Transverse colon (tissue), 4 donors: ENCODE measurements at regions not wholly inside any gene's neighbourhood (a gene's known extent, or its start where the extent isn't known, plus 50 kb on each side); places are given as distances from the start of the nearest gene placed in this dataset.

Experiments
- EP300 ChIP-seq: sonication (generic); formaldehyde crosslinking; IDR thresholded peaks from one replicate; pipeline ENCODE4 v1.6.1; 2017; ENCODE audit warnings: antibody characterized with exemption, low read depth
- POLR2A ChIP-seq: fragments of 450-650 bp; IDR thresholded peaks from one replicate; pipeline ENCODE4 v1.6.1; 2016; ENCODE audit warnings: antibody characterized with exemption, mild to moderate bottlenecking, moderate library complexity
- POLR2AphosphoS5 ChIP-seq, 3 donors: sonication (generic); formaldehyde crosslinking; IDR thresholded peaks; one replicate each; pipeline ENCODE4 v1.6.1; 2016; ENCODE audit warnings: antibody characterized with exemption in 3 of 3
- TF ChIP-seq, protein P1 (sequence below), 5 experiments: fragments of 200-600 bp in 3 of 5; fragments of 450-650 bp in 2 of 5; sonication (generic) in 3 of 5; IDR thresholded peaks; 1 replicate in 2 of 5; 2 replicates in 3 of 5; pipeline ENCODE4 v1.5.1; 2016 to 2017; ENCODE audit warnings: antibody characterized with exemption in 5 of 5, inconsistent platforms in 3 of 5, mild to moderate bottlenecking in 2 of 5, moderate library complexity in 1 of 5

DNA sequence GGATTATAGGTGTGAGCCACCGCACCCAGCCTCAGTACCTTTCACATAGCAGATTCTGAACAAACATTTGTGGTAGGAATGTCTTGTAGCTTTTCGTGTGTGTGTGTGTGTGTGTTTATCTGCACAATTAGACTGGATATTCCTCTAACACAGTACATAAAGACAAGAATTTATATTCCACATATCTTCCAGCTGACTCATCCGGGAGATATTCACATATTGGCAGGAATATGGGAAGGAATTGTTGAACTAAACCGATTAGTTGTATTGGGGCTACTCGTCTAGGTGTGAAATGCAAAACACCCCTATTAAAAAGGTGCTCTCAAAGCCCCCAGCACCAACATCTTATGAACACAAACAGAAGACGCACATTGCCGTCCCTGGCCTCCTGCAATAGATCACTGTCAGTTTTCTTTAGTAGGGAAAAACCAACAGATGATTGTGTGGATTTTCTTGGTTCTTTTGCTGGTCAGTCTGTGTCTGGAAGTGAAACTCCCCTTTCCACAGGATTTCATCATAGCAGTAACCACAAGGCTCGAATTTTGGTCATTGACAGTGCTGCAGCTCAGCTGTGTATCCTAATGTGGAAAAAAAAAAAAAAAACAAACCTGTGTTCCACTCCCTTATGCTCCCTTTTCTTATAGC lies 208.5 kb upstream of the ACVR2A start:
- TF ChIP-seq POLR2AphosphoS5 (IDR thresholded peaks at IDR 0.05) (no peak), POLR2A (no peak), EP300 (no peak)
- TF ChIP-seq, protein P1, sequence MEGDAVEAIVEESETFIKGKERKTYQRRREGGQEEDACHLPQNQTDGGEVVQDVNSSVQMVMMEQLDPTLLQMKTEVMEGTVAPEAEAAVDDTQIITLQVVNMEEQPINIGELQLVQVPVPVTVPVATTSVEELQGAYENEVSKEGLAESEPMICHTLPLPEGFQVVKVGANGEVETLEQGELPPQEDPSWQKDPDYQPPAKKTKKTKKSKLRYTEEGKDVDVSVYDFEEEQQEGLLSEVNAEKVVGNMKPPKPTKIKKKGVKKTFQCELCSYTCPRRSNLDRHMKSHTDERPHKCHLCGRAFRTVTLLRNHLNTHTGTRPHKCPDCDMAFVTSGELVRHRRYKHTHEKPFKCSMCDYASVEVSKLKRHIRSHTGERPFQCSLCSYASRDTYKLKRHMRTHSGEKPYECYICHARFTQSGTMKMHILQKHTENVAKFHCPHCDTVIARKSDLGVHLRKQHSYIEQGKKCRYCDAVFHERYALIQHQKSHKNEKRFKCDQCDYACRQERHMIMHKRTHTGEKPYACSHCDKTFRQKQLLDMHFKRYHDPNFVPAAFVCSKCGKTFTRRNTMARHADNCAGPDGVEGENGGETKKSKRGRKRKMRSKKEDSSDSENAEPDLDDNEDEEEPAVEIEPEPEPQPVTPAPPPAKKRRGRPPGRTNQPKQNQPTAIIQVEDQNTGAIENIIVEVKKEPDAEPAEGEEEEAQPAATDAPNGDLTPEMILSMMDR (IDR thresholded peaks at IDR 0.05) = no peak
